ENCODE measurements at regions not wholly inside any gene's neighbourhood (a gene's known extent, or its start where the extent isn't known, plus 50 kb on each side); places are given as distances from the start of the nearest gene placed in this dataset.
"Not testable (repeated sequence)": the region's sequence is repeated elsewhere in the genome, so short reads cannot be mapped to it uniquely, and the experiment has no call there.

DNA sequence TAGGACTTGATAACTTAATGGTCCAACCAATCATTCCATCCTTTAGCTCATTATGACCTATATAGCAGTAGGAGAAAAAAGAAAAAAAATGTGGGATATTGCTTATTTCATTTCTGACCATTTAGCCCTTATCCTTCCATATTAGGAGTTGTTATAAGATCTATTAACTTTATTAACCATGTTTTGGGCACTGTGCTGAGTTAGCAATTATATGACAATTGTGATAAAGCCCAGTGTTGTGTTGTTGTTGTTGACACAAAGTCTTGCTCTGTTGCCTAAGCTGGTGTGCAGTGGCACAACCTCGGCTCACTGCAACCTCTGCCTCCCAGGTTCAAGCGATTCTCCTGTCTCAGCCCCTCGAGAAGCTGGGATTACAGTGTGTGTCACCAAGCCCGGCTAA is 569.7 kb upstream of the FOXG1 start:
- DNase-seq (ENCODE audit: low read depth) = no peak
- TF ChIP-seq CTCF (IDR thresholded peaks at IDR 0.05; ENCODE audit: insufficient read depth, low read depth, low read length, missing control alignments) = no peak
- H3K4me3 ChIP-seq (ENCODE audit: low read length) = no peak overlapping the region

DNA sequence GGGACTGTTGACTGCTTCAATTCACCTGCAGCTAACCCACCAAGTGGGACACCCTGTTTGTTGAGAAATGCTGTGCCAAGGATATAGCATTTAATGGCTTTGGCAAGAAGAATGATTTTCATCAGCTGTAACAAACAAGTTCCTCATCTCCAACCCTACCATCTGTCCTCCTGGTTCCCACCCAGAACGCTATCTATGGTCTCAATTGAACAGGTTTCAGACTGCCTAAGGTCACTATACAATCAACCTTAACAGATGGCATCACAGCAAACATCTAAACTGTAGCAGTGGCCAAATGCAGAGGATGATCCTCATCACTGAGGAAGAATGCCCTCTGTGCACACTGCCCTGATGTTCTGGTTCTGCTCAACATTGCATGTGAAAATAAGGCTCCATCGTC is 546.2 kb upstream of the FOXG1 start:
- no peak for DNase-seq (ENCODE audit: low read depth)
- TF ChIP-seq CTCF (IDR thresholded peaks at IDR 0.05; ENCODE audit: insufficient read depth, low read depth, low read length, missing control alignments) = no peak
- H3K4me3 ChIP-seq (ENCODE audit: low read length) = no peak overlapping the region

DNA sequence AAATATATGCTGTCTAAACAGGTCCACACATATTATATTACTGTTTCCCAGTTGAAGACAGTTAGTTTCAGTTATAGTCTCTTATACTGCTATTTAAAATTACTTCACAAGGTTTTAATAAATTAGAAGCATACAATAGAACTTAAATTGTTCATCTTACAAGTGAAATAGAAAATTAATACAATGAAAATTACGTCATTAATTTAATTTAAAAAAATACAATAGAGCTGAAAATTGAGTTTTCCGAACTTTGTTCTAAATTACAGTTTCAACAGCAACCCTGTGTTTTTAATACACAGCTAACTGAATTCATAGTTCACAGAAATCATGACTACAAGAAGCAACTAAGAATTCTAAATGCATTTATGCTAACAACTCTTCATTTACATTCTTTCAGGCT is 525.7 kb upstream of the FOXG1 start:
- TF ChIP-seq CTCF (IDR thresholded peaks at IDR 0.05; ENCODE audit: insufficient read depth, low read depth, low read length, missing control alignments) = no peak
- DNase-seq (ENCODE audit: low read depth) = no peak
- H3K4me3 ChIP-seq (ENCODE audit: low read length) = no peak overlapping the region

DNA sequence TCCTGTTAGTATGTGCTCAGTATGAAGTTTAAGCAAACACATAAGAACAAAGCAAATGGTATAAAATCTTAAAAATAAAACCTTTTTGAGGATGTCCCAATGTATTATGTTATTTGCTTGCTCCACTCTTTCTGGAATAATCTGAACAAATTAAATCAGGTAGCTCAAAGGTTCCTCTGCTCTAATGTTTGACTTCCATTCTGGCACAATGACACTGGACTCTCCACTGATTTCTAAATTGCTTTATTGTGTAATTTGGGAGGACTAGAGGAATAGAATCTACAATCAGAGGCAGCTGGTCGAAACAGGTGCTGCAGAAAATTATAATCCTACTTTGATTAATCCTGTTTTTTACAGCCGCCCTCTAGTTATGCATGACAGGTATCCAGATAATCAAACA is 523.7 kb upstream of the FOXG1 start:
- H3K4me3 ChIP-seq (ENCODE audit: low read length) = no peak overlapping the region
- no peak for TF ChIP-seq CTCF (IDR thresholded peaks at IDR 0.05; ENCODE audit: insufficient read depth, low read depth, low read length, missing control alignments)
- DNase-seq (ENCODE audit: low read depth) = no peak

GRCh38 chr14:28243600-28243999 is 523.0 kb upstream of the FOXG1 start:
- TF ChIP-seq CTCF (IDR thresholded peaks at IDR 0.05; ENCODE audit: insufficient read depth, low read depth, low read length, missing control alignments) = no peak
- DNase-seq (ENCODE audit: low read depth) = peak; percentile 45
- no peak overlapping the region for H3K4me3 ChIP-seq (ENCODE audit: low read length)

GRCh38 chr14:28245216-28245615 is 521.4 kb upstream of the FOXG1 start:
- TF ChIP-seq CTCF (IDR thresholded peaks at IDR 0.05; ENCODE audit: insufficient read depth, low read depth, low read length, missing control alignments) = no peak

GRCh38 chr14:28247491-28247890 is 519.1 kb upstream of the FOXG1 start:
- no peak for DNase-seq (ENCODE audit: low read depth)
- no peak overlapping the region for H3K4me3 ChIP-seq (ENCODE audit: low read length)
- TF ChIP-seq CTCF (IDR thresholded peaks at IDR 0.05; ENCODE audit: insufficient read depth, low read depth, low read length, missing control alignments) = no peak

More at GRCh38 chr14:28245216-28245615, 521.4 kb upstream of the FOXG1 start:
- no peak overlapping the region for H3K4me3 ChIP-seq (ENCODE audit: low read length)
- no peak for DNase-seq (ENCODE audit: low read depth)

- H3K4me3 ChIP-seq (ENCODE audit: low read length); DNase-seq (ENCODE audit: low read depth): not testable (repeated sequence)
These were observed 514.5 kb upstream of the FOXG1 start for GRCh38 chr14:28252124-28252523.

Measured in epithelial cell of esophagus (primary cell).